DMS 273 (cell line): ENCODE measurements at regions not wholly inside any gene's neighbourhood (a gene's known extent, or its start where the extent isn't known, plus 50 kb on each side); places are given as distances from the start of the nearest gene placed in this dataset.
"Not testable (repeated sequence)": the region's sequence is repeated elsewhere in the genome, so short reads cannot be mapped to it uniquely, and the experiment has no call there.

Source experiments
- DNase-seq: peaks from one replicate; lab custom pipeline; 2025; ENCODE audit not compliant: unreplicated experiment; lab: John Stamatoyannopoulos, UW

DNA sequence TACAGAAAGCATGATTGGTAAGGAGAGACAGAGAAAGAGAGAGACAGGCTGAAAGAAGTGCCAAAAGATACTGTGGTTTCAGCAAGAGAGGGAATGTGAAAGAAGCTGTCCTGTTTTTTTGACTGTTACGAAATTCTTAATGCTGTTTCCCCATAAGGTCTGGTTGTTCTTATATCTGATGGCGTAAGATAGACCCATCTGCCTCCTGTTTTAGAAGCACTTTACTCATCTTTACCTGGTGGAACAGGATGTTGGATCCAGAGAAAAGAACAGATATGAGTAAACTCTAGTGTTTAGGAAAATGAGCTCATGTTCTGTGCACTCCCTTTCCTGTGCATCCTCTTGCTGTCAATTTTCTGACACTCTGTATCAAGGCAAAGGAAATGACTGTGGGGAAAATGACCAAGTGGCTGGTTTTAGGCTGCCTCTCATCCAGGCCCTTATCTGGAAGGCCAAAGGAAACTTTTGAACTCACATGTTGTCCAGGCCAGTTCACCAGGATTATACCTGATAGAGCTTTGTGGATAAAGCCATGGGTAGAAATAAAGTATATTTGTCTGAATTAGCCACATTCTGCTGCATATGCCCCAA, 311.7 kb upstream of the HTR2C start:
- DNase-seq = no peak

DNA sequence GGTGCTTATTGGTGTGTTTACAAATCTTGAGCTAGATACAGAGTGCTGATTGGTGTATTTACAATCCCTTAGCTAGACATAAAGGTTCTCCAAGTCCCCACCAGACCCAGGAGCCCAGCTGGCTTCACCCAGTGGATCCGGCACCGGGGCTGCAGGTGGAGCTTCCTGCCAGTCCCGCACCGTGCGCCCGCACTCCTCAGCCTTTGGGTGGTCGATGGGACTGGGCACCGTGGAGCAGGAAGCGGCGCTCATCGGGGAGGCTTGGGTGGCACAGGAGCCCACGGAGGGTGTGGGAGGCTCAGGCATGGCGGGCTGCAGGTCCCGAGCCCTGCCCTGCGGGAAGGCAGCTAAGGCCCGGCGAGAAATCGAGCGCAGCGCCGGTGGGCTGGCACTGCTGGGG, 313.5 kb upstream of the HTR2C start:
- DNase-seq = not testable (repeated sequence)

DNA sequence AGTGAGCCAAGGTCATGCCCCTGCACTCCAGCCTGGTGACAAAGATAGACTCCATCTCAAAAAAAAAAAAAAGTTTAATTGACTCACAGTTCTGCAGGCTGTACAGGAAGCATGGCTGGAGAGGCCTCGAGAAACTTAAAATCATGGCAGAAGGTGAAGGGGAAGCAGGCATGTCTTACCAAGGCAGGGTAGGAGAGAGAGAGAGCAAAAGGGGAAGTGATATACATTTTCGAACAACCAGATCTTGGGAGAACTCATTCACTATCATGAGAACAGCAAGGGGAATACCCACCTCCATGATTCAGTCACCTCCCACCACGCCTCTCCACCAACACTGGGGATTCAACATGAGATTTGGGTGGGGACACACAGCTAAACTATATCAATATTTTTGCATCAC, 315.2 kb upstream of the HTR2C start:
- DNase-seq = no peak

DNA sequence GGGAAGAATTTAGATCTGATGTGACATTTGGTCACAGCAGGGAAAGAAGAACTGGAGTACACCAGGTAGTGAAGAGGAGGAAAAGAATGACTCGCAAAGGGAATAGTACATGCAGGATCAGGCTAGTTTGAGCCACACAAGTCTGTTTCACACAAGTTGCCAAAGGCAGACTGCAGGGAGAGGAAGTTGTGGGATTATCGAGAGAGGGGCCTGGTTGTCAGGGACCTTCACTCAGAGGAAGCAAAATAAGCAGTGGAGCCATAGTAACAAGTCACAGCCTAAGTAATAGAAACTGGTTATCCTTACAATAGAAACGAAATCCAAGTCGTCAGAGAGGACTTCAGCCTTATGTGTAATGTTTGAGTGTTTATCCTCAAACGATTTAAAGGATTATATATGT, 316.7 kb upstream of the HTR2C start:
- DNase-seq = no peak

DNA sequence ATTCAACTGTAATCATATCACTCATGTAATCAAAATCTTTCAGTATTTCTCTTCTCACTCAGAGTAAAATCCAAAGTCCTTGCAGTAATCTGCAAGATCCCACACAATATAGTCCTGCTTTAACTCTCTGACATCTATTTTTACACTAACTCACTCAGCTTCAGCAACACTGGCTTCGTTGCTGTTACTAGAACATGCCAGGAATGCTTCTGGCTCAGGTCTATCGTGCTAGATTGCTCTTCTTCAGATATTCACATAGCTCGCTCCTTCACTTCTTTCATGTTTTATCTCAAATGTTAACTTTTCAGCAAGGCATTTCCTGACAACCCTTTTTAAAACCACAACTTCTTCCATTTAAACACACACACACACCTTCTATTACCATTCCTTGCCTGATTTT, 331.7 kb upstream of the HTR2C start:
- no peak for DNase-seq

DNA sequence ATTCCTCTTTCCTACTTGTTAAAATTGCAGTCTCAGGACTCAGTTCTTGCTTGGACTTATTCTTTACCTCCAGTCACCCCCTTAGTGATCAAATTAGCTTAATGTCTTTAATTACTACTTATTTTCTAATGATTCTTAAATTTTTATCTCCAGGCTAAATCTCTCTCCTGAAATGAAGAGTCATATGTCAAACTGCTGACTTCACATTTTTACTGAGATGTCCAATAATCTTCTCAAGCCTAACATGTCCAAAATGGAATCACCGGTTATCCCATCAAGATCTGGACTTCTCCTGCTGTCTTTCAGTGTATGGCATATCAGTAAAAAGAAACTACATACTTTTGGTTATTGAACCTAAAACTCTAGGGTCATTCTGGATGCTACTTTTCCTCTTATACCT, 332.3 kb upstream of the HTR2C start:
- no peak for DNase-seq

DNA sequence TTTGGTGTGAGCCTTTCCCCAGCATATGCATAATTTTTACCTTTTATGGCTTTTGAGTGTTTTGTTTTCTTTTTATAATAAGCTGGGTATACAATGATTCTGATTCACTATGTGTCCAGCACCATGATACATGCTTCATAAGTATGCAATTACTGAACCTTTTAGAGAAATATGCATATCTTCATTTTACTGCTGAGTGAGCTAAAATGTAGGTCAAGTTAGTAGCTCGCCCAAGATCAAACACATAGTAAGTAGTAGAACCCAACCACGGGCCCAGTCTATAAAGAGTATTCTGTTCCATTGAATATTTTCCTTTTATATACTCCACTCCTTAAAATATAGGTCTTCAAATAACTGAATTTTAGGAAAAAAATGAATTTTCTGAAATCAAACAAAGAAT, 362.4 kb upstream of the HTR2C start:
- DNase-seq = no peak

DNA sequence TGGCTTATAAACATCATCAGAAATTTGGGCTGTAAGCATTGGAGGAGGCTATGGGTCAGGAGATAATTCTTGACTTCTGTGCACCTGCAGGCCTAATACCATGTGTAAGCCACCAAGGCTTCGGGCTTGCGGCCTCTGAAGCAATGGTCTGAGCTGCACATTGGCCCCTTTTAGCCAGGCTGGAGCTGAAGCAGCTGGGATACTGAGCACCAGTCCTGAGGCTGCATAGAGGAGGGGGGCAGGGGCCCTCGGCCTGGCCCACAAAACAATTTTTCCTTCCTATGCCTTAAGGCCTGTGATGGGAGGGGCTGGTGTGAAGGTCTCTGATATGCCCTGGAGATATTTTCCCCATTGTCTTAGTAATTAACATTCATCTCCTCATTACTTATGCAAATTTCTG, 373.0 kb upstream of the HTR2C start:
- no peak for DNase-seq

DNA sequence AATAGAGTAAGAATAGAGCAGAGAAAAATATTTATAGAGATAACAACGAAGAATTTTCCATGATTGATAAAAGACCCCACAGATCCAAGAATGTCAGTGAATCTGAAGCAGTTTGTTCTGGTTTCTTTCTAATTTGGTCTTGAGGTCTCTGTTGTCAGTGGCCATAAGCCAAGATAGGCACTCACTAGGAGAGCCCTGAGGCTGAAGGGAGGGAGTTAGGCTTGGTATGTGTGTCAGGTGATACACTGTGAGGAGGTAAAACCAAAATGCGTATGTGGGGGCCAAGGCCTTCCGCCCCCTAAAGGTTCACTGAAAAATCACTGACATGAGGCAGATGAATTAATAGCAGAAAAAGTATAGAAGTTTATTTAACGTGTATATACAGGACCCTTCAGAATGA, 382.3 kb upstream of the HTR2C start:
- DNase-seq = no peak

DNA sequence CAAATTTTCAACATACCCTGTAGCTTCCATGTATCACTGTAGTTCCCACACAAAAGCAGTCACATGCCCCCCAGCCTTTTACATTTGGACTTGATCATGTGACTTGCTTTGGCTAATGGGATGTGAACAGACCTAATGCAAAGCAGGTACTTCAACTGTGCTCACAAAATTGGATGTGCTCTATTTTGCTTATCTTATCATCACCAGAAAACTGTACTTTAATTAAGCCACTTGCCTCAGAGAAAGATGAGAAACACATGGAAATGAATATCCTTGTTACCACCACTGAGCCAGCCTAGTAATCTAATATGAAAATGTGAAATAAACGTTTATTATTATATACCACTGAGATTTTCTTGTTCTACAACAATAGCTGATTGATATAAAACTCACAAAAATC, 402.7 kb upstream of the HTR2C start:
- DNase-seq = no peak

DNA sequence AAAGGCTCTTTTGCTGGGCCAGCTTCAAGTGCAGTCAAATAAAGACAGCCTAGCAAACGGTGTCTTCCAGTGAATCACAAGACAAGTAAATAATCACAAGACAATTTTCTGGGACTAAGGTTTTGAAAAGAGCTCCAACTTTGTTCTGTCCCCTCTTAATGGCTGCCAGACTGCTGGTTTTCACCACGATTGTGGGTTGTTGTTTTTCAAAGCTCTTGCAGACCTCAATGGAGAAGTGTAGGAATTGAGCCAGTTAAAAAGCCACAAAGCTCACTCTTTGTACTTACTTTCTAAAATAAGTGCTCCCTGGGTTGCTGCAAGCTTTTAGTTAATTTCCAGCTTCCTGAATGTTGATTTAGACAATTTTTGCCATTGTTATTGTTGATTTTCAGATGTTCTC, 405.8 kb upstream of the HTR2C start:
- DNase-seq = no peak

DNA sequence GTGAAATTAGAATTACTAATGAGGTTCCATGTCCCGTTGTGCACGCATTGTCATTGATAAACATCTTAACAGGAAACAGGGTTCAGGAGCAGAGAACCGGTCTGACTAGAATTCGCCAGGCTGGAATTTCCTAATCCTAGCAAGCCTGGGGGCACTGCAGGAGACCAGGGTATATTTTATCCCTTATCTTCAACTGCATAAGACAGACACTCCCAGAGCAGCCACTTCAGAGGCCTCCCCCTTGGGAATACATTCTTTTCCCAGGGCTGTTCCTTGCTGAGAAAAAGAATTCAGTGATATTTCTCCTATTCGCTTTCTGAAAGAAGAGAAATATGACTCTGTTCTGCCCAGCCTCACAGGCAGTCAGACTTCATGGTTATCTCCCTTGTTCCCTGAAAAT, 416.6 kb upstream of the HTR2C start:
- not testable (repeated sequence) for DNase-seq

DNA sequence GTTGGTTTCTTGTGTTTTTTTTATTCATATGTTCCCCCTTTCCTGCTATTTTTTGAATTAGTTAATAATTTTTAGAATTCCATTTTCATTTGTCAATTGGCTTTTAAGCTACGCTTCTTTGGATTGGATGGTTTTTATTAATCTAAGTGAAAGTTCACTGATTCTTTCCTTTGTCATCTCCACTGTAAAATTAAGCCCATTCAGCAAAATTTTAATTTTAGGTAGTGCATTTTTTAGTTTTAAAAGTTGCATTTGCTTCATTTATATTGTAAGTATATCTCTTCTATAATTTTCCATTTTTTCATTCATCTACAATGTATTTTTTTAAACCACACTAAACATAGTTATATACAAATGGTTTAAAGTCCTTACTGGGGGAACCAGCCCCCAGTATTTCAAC, 417.3 kb upstream of the HTR2C start:
- DNase-seq = no peak

DNA sequence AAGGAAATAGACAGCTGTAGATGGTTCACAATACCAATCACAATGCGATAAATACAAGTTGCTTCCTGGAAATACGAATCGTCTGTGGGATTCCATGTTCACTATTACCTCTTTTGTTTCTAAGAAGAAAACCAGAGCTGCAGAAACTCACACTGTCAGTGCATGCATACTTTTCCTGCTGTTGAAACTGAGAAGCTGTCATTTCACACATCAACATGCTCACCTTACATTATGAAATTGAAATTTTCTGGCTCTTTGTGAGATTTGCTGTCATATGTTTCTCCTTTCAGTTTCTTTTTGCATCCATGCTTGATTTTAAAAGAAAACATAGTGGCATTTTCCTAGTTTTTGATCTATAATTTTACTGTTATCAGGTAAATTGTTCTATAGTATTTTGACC, 418.3 kb upstream of the HTR2C start:
- DNase-seq = no peak

DNA sequence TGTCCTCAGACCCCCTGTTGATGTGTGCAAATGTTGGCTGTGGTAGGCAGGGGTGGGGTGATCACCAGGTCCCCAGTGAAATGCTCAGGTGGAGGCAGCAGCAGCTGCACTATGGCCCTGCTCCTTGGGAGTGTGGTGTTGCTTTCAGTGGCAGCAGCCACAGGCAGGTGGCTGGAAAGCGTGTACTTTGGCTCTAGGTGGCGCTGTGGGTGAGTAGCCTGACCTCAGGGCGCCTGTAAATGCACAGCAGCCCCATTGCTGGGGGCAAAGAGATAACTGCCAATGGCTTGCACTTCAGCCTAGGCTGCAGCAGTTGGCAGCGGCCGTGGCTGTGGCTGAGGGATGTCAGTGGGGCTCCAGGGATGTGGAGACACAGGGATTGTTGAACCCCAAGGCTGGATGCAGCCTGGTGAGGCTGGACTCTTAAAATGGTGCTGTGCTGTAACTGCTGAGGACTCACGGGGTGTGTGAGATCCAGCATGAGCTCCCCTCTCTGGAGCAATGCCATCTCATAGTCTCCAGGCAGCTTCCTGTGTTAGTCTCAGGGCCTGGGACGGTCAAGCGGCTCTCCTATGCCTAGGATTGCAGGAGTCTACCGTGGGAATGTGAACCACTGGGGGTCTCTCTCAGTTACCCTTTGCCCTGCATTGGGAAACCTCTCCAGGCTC, 421.7 kb upstream of the HTR2C start:
- DNase-seq = peak; percentile 38

DNA sequence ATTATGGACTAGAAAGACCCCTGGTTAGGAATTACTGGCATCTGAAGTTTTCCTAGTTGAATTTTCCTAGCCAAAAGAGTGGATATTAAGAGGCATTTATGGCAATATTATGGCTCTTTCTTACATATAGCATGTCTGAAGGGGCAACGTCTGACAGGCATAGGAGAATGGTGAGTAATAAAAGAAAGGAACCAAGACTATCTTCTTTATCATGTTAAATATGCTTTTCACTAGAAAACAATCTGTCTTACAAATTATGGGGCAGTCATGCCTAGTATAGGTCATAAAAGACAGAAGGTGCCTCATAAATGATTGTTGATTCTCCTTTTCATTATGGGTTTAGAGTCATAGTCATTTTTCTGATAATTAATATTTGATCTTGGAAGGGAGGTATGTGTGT, 431.1 kb upstream of the HTR2C start:
- no peak for DNase-seq

DNA sequence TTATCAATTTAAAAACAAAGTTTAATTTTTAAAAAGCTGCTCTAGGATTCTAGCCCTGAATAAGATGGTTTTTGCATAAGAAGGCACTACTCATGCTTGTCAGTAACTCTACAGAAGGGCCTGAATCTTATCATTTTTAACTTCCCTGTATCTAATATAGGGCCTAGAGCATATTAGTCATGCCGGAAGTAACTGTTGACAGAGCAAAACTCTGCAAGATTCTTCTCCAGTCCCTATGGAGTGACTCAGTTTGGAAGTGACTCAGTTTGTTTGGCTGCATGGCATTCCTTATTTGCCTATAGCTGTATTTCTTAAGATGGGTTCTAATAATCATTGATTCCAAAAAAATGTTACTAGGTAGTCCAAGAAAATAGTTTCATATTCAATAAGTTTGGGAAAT, 431.8 kb upstream of the HTR2C start:
- DNase-seq = no peak

DNA sequence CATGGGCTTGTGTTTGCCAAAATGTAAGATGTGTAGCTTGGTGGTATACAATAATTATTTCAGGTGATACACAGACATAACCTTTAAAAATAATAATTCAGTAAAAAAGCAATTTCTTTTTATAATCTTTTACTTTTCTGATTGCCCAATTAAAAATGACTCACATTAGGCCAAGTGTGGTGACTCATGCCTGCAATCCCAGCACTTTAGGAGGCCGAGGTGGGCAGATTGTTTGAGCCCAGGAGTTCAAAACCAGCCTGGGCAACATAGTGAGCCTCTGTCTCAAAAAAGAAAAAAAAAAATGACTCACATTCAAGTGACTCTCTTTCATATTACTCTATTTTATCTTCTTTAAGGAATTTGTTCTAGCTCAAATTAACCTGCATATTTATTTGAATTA, 449.4 kb upstream of the HTR2C start:
- no peak for DNase-seq

DNA sequence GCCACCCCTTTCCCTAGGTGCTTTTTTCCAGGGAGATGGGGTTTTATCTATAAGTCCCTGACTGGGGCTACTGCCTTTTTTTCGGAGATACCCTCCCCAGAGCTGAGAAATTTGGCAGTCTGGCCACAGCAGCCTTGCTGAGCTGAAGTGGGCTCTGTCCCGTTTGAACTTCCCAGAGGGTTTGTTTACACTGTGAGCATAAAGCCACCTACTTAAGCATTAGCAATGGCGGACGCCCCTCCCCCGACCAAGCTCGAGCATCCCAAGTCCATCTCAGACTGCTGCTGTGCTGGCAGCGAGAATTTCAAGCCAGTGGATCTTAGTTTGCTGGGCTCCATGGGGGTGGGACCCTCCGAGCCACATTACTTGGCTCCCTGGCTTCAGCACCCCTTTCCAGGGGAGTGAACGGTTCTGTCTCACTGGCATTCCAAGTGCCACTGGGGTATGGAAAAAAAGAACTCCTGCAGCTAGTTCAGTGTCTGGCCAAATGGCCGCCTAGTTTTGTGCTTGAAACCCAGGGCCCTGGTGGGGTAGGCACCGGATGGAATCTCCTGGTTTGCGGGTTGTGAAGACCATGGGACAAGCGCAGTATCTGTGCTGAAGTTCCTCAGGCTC, 456.4 kb upstream of the HTR2C start:
- DNase-seq = no peak

DNA sequence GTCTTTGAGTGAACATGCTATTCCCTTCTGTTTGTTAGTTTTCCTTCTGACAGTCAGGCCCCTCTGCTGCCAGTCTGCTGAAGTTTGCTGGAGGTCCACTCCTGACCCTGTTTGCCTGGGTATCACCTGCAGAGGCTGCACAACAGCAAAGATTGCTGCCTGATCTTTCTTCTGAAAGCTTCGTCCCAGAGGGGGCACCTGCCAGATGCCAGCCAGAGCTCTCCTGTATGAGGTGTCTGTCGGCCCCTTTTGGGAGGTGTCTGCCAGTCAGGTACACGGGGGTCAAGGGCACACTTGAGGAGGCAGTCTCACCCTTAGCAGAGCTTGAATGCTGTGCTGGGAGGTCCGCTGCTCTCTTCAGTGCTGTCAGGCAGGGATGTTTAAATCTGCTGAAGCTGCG, 456.9 kb upstream of the HTR2C start:
- no peak for DNase-seq

DNA sequence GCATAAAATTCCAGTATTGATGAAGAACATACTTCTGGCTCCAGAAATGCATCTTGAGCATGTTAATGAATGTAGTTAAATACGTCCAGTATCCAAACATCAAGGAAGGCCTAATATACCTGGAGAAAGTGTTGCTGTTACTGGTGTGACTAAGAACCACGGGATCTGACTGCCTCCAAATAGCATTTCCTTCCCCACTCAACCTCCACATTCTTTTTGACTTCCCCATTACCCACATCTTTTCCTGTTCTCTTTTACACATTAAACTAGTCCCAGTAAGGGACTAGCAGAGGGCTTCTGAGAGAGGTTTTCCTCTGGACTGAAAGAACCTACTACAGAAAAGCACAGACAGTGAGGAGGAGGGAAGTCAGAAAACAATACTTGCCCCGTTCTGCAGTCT, 482.8 kb upstream of the HTR2C start:
- DNase-seq = no peak

DNA sequence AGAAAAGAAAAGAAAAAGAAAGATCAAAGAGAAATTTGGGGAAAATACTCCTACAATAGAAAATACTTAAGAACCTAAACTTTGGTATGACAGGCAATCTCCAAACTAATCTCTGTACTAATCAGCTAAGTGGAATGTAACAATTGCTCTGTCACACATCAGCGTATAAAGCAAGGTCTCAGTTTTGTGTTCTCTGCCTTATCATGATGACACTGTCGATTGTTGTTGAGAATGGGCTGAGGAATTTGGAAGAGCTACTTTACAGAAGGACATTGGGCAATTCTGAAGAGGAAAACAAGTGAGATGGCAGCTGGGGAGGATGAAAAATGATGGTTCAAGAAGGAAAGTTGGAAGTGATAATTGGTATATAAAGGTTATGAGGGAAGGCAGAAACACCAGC, 486.0 kb upstream of the HTR2C start:
- no peak for DNase-seq

DNA sequence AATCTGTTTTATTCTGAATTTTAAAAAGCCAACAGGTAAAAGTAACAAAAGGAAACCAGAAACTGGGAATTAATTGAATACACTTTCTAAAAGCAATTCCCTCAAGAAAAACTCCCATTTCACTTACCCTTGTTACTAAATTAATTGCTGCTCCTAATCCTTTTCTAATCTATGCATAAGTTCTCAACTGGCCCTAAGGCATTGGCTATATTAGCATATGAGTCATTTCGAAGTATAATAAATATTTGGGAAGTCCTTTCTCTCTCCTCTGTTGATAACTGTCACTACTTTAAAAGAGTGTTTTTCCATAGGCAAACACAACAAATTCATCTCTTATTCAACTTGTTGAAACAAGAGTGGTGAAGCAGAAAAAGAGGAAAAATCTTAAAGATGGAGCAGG, 486.5 kb upstream of the HTR2C start:
- no peak for DNase-seq
